HCEC 1CT (cell line): ENCODE measurements at regions not wholly inside any gene's neighbourhood (a gene's known extent, or its start where the extent isn't known, plus 50 kb on each side); places are given as distances from the start of the nearest gene placed in this dataset.
"Not testable (repeated sequence)": the region's sequence is repeated elsewhere in the genome, so short reads cannot be mapped to it uniquely, and the experiment has no call there.

ENCODE experiments used
- DNase-seq: peaks from one replicate; pipeline ENCODE4 v3.0.0-alpha.2; 2017

DNA sequence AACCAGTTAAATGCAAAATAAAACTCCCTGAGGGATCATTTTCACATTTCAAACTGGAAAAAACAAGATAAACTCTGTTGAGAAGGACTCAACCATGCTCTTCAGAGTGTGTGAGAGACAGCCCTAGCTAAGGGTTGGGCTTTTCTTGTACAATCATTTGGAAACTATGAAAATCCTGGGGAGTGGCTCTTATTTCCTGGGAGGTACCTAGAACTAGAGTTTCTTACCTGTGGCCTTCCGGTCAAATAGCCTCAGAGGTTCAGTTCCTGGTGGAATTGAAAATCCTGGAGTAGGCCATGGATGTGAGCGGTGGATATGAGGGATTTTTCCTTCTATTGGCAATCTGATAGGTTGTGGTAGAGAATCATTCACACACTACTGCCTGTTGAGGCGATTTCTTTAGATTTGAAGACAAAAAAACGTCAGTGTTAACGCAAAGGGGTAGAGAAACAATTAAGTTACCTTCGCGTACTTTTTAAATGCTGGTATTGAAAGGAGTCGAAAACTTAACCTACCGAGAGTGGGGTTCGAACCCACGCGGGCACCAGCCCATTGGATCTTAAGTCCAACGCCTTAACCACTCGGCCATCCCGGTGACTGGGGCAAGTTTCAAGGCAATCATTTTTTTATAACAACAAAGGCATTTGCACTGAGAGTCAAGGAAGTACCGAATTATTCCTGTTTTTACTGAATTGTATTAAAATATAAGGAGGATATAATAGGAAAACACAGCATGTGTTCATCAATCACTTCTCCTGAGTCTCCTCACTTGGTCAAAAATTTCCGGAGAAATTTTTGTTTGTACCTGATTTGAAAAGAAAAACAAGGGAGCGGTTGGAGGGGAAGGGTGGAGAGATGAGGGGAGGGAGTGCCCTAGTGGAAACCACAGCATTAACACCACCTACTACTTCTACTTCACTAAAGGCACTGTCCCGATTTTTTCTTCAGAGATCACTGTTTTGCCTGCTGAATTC lies 191.3 kb downstream of the OR2B2 start:
- no peak for DNase-seq

DNA sequence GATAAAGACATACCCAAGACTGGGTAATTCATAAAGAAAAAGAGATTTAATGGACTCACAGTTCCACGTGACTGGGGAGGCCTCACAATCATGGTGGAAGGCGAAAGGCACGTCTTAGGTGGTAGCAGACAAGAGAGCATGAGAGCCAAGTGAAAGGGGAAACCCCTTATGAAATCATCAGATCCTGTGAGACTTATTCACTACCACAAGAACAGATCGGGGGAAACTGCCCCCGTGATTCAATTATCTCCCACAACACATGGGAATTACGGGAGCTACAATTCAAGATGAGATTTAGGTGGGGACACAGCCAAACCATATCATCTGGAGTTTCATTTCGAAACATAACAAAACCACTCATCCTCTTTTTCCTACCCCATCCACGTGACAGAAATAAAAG lies 193.2 kb downstream of the OR2B2 start:
- DNase-seq: not testable (repeated sequence)

DNA sequence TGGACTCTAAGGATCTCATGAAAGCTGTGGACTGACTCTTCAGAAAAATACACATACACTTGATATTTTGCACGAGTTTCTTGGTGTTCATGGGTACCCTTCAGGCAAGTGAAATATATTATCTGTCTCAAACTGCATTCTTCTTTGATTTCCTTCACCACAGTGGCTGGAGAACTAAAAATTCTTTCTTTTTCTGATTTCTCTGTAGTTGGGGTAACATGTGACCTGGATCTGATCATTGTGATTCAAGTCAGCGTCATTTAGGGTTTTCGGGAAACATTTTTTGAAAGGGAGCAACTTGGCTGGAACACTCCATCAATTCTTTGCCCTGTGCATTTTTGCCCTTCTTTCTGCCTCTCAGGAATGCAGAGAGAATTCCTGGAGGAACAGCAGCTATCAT lies 205.8 kb downstream of the OR2B2 start:
- DNase-seq: no peak

DNA sequence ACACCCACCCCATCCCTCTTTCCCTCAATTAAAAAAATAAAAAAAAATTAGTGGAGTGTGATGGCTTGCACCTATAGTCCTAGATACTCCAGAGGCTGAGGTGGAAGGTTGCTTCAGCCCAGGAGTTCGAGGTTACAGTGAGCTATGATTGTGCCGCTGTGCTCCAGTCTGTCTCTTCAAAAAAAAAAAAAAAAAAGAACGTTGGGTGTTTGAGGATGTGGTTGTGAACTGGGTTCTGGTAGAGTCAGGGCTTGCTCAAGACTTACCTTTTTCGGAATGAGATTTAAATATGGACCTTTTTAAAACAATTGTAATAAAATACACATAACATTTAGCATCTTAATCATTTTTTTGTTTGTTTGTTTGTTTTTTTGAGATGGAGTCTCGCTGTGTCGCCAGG lies 211.9 kb downstream of the OR2B2 start:
- no peak for DNase-seq

DNA sequence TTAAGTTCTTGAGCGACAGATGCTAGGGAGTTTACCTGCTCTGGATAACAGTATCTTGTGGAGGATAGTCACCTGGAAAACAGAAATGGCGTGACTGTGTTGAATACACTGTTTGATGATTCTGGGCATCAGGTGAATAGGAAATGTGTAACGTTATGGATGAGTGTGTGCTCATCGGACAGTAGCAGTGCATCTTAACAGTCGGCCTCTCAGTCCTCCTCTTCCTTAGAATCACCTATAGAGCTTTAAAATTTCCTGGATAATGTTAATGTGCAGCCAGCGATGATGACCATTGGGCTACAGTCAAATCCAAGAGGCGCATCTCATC lies 217.7 kb downstream of the OR2B2 start:
- DNase-seq: no peak

DNA sequence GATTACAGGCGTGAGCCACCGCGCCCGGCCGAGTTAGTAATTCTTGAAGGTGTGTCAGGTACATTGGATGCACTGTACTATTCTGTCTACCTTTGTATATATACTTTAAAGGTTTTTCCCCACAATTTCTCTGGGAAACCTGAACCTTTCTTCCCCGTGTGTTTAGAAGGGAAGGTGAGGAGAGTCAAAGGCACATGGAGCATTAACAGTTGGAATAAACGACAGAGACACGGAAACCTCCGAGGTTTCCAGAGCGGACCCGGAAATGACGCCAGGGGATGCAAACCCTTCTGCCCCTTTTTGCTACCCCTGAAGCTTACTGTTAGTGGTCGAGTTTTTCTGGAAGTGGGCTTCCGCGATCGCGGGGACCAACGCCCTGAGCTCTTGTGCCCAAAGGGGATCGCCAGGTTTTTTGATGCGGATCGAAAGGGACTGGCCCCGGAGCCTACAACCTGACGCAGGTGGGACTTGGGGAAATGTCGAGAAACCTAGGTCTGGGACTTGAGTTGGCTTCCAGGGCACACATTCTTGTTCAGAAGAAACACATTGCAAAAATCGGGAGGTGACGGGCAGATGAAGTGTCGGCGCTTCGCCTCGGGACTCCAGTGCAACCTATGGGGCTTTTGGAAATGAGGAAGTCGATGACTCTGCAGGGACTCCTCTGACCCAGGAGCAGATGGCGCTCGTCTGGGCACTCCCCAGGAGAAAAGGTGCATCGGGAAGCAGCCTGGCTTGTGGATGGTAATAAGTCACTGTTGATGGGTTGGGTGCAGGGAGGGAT lies 218.2 kb downstream of the OR2B2 start:
- DNase-seq: no peak

DNA sequence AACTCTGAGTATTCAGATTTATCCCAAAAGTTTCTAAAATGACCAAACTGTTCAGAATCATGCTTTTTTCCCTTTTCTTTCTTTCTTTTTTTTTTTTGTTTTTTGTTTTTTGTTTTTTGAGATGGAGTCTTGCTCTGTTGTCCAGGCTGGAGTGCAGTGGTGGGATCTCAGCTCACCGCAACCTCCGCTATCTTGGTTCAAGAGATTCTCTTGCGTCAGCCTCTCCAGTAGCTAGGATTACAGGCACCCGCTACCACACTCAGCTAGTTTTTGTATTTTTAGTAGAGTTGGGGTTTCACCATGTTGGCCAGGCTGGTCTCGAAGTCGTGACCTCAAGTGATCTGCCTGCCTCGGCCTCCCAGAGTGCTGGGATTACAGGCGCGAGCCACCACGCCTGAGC lies 219.2 kb upstream of the ZNF184 start:
- not testable (repeated sequence) for DNase-seq

DNA sequence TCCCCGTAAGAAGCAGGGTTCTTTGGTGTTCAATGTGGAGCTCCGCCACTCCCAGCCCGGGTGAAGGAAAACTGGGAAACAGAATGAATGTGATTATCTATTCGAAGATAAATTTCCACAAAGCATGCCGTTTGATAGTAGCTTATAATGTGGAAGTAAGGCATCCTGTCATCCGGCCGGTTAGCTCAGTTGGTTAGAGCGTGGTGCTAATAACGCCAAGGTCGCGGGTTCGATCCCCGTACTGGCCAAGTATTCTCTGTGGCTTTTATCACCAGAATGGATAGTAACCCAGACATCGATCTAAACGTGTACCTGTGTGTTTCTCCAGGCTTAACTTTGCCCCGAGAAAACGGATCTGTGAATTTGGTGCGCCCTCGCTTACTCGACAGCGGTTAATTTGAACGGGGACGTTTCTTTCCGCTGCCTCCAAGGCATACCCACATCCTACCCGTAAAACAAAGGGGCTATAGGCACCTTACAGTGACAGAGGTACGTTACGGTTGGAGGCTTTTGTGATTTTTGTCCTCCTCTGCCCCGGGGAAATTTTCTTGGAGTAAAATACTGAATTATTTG lies 215.2 kb upstream of the ZNF184 start:
- DNase-seq: peak; percentile 89

DNA sequence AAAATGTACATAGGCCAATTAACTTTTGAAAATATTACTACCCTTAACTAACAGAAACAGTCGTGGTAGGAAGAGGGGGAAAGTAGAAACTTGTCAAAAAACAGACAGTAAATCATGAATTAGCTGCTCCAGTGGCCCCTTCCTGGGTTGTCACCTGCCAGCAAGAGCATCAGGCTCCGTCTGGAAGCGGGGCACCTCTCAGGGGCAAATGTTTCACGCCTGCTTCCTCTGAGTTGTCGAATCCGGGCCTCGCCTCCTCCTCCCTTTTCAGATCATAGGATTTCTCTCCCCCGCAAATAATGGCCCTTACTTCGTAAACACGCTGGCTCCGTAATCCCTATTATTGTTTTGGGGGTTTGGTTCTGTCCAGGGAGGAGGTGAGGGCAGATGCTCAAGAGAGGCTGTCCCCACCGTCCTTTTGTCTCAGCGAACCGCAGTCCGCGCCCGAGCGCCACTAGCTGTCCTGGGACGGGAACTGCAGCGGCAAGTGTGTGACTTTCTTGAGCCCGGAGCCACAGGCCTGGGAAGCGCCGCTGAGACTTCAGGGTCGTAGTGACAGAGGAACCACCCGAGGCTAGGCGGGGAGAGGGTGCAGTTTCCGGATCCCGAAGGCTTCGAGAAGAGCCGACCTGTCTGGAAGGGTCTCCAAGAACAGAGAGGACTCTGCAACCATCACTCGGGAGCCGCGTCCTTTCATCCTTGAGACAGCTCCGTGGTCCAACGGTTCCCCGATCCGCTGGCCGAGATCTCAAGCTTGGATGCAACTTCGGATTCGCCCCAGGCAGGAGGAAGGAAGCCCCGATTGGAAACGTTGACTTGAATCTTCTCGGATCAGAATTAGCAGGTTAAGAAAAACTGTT lies 214.5 kb upstream of the ZNF184 start:
- peak; percentile 82 for DNase-seq

DNA sequence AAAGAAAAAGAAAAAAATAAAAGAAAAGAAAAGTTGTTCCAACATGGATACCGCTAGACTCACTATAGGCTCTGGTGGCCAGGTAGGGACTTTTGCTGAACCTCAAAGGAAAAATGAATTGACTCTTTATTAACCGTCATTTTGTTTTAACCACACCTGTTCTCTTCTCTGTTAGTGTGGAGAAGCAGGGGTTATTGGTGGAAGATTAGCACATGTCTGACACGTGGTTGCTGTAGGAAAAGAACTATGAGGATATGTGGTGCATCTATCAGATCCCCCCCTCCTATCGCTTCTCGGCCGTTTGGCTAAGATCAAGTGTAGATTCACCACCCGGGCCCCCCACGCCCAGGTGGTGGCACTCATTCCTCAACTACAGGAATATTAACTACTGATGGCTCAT lies 212.4 kb upstream of the ZNF184 start:
- no peak for DNase-seq

DNA sequence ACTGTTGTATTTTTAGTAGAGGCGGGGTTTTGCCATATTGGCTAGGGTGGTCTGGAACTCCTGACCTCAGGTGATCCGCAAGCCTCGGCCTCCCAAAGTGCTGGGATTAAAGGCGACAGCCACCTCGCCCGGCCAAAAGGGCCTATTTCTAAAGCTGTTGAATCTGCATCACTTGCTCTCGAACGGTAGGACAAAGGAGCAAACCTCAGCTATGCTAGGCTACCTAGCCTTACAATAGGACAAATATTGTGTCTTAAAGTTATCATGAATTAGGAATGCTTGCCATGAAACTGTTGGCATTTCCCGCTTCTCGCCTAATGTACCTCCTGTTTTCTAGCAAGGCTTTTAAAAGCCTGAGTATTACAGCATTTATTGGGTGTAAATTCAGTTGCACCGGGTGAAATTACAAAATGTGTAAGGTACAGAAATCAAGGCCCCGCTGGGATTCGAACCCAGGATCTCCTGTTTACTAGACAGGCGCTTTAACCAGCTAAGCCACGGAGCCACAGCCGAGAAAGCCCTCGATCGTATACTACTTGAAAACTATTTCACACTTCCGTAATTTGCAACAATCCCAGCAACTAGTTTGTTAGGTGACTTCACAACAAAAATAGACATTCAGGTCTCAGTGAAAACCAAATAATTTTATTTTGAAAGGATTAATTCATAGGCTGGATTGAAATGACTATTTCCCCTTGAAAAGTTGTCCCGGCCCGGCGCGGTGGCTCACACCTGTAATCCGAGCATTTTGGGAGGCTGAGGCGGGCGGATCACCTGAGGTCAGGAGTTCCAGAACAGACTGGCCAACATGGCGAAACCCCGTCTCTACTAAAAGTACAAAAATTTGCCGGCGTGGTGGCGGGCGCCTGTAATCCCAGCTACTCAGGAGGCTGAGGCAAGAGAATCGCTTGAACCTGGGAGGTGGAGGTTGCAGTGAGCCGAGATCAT lies 211.6 kb upstream of the ZNF184 start:
- DNase-seq: peak; percentile 81

DNA sequence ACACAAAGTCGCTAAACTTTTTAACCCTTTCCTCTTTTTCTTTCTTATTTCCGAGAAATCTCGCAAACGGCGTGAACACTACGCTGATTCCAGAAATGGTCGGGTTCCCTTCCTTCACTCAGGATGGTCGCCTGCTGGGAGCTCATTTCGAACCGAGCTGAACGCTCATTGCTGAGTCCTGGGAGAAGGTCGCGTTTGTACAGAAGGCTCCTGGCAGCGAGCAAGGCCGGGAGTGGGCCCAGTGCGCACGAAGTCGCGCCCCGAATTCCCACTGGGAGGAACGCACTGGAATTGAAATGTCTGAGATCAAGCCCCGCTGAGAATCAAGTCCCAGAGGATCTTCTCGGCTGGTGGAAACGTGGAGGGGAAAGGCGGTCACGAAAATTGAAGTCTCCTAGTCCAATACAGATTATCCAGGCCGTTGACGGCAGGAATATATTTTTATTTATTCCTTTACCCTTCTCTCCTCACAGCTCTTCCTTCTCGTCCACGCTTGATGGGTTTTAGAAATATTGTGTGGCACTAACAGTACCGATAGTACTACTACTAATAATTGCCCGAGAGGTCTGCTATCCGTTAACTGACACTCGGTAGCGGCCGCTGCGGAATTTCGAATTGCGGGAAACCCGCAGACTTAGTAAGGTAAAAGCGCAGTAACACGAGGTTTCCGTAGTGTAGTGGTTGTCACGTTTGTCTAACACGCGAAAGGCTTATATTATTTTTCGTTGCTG lies 207.2 kb upstream of the ZNF184 start:
- DNase-seq: no peak

DNA sequence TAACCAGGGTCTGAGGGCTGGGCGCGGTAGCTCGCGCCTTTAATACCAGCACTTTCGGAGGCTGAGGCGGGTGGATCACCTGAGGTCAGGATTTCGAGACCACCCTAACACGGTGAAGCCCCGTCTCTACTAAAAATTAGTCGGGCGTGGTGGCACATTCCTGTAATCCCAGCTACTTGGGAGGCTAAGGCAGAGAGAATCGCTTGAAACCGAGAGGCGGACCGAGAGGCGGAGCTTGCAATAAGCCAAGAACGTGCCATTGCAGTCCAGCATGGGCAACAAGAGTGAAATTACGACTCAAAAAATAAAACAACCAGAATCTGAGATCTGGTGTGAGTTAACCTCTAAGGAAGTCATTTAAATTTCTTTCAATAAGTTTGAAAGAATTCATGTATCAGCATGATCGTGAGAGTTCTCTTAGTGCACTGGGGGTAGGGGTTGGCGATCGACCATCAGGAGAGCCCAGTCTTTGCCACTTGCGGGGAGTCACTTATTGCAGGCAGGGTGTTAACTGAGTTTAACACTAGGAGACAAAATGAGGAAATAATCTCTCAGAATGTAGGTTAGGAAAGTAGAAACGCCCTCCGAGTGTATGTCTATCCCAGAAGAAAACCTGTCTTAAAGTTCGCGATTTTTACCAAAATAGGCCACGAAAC lies 206.5 kb upstream of the ZNF184 start:
- DNase-seq: no peak

DNA sequence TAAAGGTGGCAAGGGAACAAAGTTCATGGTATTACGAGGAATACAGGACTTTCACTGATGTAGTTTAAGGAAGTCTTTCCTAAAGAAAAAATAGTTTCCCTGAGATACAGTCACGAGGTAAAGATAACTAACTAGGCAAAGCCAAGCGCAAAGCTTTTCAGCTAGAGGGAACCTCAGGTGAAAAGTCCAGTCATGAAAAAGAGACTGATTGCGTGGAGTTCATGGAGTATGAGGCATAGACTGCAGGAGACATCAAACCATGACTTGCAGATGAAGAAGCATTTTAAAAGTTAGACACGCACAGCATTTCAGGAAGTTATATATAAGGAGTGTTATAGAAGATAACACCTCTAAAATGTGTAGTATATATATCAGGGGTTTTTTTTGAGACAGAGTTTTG lies 205.6 kb upstream of the ZNF184 start:
- no peak for DNase-seq

DNA sequence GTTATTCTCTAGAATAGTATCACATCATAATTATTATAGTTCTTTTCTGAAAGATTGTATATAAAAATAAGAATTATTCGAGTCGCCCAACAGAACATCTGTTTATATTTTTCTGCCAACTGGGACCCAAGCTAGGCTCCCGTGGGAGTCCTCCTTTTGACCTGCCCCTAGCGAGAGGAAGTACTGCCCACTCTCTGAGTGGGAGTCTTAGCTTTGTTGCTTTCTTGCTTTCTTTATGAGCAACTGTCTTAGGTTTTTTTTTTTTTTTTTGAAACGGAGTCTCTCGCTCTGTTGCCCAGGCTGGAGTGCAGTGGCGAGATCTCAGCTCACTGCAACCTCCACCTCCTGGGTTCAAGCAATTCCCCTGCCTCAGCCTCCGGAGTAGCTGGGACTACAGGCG lies 202.0 kb upstream of the ZNF184 start:
- DNase-seq: no peak

DNA sequence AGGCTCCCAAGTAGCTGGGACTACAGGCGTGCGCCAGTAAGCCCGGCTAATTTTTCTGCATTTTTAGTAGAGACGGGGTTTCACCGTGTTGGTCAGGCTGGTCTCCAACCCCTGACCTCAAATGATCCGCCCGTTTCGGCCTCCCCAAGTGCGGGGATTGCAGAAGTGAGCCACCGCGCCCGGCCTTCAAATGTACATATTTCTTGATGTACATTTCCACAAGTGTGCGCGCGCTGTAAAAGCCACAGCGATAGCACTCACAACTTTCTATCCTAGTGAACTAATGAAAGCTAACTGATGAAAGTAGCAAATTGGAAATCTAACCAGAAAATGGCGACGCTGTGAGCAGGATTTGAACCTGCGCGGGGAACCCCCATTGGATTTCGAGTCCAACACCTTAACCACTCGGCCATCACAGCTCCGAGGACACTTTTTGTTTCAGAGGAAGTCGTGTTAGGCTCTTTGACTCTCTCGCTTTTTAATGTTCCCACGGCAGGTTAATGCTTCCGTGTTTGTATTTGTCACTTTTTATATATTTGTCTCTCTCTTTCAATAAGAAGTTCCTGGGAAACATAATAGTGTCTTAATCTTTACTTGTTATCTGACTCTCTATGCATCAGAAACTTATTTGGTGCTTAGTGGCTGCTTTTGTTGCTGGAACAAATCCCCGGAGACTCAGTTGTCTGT lies 199.4 kb upstream of the ZNF184 start:
- peak; percentile 55 for DNase-seq

DNA sequence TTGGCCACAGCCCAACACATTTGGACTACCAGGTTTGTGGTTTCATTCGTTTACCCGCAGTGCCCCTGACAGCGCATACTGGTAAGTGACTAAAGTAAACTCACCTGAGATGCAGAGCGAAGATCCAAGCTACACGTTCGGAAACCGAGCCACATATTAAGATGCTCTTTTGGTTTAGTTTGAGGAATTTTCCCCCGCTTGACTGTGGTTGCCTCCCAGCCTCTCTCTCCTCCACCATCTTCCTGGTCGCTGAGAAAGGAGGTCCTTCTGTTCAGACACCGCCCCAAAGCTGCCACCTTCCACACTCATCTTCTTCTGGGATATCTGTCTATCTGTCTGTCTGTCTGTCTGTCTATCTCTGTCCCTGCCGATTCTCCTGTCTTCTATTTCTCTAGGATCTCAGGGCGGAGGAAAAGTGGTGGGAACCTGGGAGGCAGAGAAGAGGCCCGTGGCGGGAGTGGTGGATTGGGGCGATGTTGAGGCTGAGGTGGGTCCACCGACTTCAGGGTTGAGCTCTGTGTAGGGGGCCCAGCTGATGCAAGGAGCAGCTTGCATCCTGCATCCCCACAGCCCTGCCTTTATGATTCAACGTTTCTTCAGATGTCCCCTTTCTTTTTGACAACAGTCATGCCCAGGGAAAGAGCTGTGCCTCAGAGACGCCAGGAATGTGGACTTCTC lies 196.9 kb upstream of the ZNF184 start:
- DNase-seq: no peak

DNA sequence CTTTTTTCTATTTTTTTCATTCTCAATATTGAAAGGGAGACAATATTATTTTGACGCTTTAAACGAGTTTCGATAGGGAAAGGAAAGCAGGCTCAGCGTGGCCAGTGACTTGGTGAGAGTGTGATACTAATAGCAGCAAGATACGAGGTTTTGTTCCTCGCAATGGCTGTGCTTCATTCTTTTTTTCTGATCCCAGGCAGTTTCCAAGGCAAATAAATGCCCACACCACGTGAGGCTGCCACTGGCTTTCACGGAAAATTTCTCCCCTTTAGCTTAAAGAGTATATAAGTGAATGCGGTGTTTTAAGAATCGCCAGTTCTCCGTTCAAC lies 196.4 kb upstream of the ZNF184 start:
- DNase-seq: no peak
